ENCODE measurements at regions not wholly inside any gene's neighbourhood (a gene's known extent, or its start where the extent isn't known, plus 50 kb on each side); places are given as distances from the start of the nearest gene placed in this dataset.
"Not testable (repeated sequence)": the region's sequence is repeated elsewhere in the genome, so short reads cannot be mapped to it uniquely, and the experiment has no call there.

- FAIRE-seq = no peak
Observed at GRCh38 chr16:7278636-7279035, 54.0 kb upstream of the RBFOX1 start.

GRCh38 chr16:7272567-7273158 is 60.0 kb upstream of the RBFOX1 start:
- no peak for FAIRE-seq

GRCh38 chr16:7271486-7271885 is 61.2 kb upstream of the RBFOX1 start:
- no peak for FAIRE-seq

GRCh38 chr16:7270823-7271222 is 61.8 kb upstream of the RBFOX1 start:
- no peak for FAIRE-seq

- no peak for FAIRE-seq
Observed at GRCh38 chr16:7270006-7270405, 62.6 kb upstream of the RBFOX1 start.

- FAIRE-seq = no peak
Observed at GRCh38 chr16:7268182-7268581, 64.5 kb upstream of the RBFOX1 start.

- no peak for FAIRE-seq
Observed at GRCh38 chr16:7257016-7257415, 75.6 kb upstream of the RBFOX1 start.

- FAIRE-seq = no peak
Observed at GRCh38 chr16:7246578-7246977, 86.1 kb upstream of the RBFOX1 start.

- FAIRE-seq = no peak
Observed at GRCh38 chr16:7239547-7239946, 93.1 kb upstream of the RBFOX1 start.

- FAIRE-seq = no peak
Observed at GRCh38 chr16:7236824-7237410, 95.7 kb upstream of the RBFOX1 start.

- FAIRE-seq = no peak
Observed at GRCh38 chr16:7233975-7234374, 98.7 kb upstream of the RBFOX1 start.

- FAIRE-seq = no peak
Observed at GRCh38 chr16:7231762-7232161, 100.9 kb upstream of the RBFOX1 start.

- not testable (repeated sequence) for FAIRE-seq
Observed at GRCh38 chr16:7229433-7230218, 103.0 kb upstream of the RBFOX1 start.

GRCh38 chr16:7227229-7227721 is 105.4 kb upstream of the RBFOX1 start:
- FAIRE-seq = no peak

GRCh38 chr16:7221157-7221556 is 111.5 kb upstream of the RBFOX1 start:
- no peak for FAIRE-seq

GRCh38 chr16:7218936-7219335 is 113.7 kb upstream of the RBFOX1 start:
- no peak for FAIRE-seq

GRCh38 chr16:7217797-7218196 is 114.8 kb upstream of the RBFOX1 start:
- no peak for FAIRE-seq

- no peak for FAIRE-seq
Observed at GRCh38 chr16:7216719-7217118, 115.9 kb upstream of the RBFOX1 start.

GRCh38 chr16:7211781-7212180 is 120.9 kb upstream of the RBFOX1 start:
- FAIRE-seq = no peak

GRCh38 chr16:7209598-7209997 is 123.0 kb upstream of the RBFOX1 start:
- no peak for FAIRE-seq

GRCh38 chr16:7206469-7206868 is 126.2 kb upstream of the RBFOX1 start:
- no peak for FAIRE-seq

GRCh38 chr16:7200320-7200719 is 132.3 kb upstream of the RBFOX1 start:
- no peak for FAIRE-seq

- no peak for FAIRE-seq
Observed at GRCh38 chr16:7185689-7186088, 147.0 kb upstream of the RBFOX1 start.

GRCh38 chr16:7185165-7185564 is 147.5 kb upstream of the RBFOX1 start:
- FAIRE-seq = no peak

Measured in endometrium (tissue), 2 donors.